ENCODE measurements at regions not wholly inside any gene's neighbourhood (a gene's known extent, or its start where the extent isn't known, plus 50 kb on each side); places are given as distances from the start of the nearest gene placed in this dataset.

DNA sequence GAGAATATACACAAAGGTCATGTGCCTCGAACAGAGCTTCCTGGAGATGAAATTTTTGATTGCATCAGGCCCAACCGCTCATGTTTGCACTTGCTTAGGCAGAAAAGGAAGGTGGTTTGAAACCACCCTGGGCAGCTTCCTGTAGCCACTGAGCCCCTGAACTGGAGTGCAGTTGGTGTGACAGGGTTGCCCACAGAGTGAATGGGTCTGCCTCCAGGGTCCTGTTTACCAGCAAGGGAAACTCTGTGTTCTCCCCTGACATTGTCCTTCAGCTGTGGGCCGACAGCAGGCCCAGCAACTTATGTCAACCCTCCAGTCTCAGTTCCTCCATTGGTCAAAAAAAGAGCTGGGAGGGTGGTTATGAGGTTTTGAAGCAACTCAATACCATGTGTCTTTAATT lies 289.6 kb downstream of the KIF4B start:
- DNase-seq, result no peak

DNA sequence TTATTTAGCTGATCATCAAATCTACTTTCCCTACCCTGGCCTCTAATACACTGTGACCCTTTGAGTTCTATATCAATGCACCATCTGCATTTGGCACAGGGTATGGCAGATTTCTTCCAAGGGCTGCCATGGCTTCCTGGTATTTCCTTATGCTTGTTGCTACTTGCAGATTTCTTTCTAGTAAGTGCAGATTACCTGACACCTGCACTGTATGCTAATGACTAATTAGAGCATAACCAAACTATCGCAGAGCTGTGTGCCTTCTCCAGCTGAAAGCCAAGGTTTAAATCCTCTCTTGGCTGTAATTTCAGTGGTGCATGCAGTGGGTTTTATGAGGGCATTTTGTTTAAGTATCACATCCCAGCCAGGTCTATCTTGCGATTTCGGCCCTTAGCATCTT lies 293.7 kb downstream of the KIF4B start:
- DNase-seq, result no peak

DNA sequence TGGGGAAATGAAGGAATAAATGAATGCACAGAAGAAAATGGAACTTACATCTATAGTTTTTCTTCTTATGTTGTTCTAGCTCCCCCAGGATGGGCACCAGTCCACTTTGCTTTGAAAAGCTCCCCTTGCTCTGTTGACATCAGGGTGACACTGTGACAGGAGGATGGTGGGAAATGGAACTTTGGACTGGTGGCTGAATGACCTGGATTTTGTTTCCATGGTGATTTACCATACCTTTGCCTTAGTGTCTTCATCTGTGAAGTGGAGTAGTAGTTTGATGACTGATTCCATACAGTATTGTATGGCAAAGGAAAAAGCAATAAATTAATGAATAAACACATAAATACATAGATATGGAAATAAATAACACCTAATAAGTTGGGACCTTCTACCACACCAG lies 294.7 kb downstream of the KIF4B start:
- DNase-seq, result no peak

DNA sequence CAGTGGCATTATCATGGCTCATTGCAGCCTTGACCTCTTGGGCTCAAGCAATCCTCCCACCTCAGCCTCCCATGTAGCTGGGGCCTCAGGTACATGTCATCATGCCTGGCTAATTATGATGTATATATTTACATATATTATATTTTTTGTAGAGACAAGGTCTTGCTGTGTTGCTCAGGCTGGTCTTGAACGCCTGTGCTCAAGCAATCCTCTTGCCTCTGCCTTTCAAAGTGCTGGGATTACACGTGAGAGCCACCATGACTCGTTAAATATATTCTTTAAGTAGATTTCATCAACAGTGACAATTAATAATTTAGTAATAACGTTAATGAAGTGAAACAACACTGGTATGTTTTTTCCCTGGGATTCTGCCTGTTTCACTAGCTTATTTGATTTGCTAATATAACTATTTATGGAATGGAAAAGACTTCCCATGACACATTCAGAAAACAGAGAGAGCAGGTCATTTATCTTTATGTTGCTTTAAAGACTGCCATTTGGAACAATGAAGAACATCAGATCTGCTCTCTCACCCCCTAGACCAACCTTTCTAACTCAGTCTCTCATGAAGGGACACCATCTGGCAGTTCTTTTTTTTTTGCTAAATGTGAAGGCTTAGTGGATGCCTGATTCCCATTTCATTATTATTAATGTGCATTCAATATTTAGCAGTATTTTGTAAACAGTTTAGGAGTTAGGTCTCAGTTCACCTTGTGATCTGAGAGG lies 295.6 kb downstream of the KIF4B start:
- DNase-seq, result no peak

DNA sequence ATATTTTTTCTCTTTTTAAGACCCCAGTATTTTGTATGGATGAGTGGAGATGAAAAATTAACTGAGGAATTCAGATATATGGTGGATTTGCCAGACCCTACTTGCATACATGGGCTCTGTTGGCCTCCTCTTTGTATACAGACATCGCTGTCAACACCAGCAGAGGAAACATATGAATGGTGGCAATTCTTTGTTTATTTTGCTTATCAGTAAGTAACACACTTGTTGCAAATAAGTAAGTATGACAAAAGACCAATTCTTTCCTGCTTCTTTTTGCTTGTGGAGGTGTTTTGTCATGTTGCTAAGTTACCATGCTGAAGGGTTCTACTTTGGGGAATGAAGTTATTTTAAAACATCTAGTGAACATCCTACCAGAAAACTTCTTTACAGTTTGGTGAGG lies 298.2 kb downstream of the KIF4B start:
- no peak for DNase-seq

DNA sequence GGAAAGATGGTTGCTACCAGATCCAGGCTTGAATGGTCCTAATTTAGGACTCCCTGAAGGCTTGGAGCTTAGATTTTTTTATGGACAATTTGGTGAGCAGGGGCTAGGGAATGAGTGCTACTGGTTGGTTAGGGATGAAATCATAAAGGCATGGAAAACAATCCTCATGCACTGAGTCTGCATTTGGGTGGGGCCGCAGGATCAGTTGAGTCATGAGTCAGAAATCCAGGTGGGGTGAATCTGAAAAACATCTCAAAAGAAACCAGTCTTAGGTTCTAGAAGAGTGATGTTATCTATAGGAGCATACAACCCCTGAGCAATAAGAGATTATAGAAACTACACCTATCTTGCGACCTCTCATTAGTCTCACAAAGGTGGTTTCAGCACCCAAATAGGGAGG lies 300.0 kb downstream of the KIF4B start:
- DNase-seq, result no peak

DNA sequence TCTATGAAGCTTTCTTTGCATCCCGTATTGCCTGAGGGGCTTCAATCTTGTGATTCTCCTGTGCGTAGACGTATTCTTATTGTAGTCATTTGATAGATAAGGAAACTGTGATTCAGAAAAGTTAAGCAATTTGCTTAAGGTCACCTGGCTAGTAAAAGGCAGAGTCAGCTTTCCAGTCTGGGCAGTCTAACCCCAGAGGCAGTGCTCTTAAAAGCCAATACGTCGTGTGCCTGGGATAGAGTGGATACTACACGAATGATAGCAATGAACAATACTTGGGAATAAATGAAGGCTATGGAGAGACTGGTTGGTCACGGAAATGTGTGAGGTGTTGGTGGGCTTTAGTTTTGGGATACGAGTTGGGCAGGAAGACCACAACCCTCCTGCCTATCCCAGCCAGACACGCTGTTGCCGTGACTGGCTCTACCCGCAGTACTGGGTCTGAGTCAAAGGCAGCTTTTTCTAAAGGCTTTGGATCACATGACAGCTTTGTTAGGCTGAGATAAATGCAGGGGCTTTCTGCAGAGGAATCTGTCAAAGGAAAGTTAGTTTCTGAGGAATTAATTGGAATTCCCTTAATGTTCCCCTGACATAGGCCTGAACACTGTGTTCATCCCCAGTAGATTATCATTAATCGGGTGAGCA lies 302.6 kb downstream of the KIF4B start:
- no peak for DNase-seq

DNA sequence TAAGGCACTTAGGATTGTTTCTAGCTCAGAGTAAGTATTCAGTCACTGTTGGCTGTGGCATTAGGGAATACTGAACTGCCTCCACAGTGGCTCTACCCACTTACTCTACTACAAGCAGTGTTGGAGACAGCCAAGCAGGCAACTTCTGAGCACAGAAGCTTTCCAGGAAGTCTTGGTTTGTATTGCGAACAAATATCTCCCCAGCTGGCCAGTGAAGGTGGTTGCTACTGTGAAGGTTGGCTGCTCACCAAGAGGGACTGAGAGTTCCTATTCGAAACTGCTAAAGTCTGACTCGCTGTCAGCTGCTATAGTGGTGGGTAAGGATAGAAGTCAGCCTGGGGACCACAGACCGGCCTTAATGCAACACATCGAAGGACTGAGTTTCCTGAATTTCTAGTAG lies 319.1 kb downstream of the KIF4B start:
- DNase-seq, result no peak

DNA sequence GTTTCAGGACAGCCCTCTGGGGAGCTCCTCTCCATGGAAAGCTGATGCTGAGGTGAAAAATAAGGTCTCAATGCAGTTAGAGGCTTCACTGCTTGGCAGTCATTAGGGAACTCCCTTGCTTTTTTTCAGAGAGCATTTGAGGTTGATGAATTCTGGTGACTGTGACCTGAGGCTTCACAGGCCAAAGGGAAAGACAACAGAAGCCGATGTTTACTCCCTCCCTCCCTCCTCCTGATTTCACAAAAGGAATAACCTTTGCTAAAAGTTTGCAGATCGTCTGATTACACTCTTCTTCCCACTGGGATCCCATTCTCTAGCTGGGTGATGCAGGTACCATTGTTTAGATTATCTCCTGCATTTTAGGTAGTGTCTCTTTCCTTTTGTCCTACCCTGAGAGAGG lies 329.4 kb downstream of the KIF4B start:
- DNase-seq, result no peak

DNA sequence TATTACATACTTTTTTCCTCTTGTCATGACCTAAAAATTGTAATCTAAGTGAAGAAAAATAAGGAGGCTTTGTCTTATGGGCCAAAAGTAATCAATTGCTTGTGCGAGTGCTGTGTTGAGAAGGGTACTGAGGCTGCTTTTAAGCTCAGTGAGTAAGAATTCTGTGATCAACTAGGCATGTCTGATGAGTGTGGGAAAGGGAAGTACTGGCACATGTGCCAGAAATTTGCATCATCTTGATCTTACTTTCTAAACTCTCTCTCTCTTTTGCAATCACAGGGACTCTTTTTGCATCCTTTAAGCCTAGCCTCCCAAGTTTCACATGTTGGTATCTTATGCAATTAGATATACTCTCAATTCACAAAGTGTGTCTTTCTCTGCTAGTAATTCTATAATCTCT lies 329.9 kb downstream of the KIF4B start:
- DNase-seq, result no peak

DNA sequence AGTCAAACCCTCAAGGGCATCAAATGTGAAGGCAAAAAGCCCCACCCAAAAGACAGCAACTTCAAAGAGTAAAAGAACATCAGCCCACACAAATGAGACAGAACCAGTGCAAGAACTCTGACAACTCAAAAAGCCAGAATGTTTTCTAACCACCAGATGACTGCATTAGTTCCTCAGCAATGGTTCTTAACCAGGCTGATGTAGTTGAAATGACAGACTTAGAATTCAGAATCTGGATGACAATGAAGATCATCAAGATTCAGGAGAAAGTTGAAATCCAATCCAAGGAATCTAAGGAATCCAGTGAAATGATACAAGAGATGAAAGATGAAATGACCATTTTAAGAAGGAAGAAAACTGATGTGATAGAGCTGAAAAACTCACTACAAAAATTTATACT lies 339.7 kb downstream of the KIF4B start:
- DNase-seq, result no peak

DNA sequence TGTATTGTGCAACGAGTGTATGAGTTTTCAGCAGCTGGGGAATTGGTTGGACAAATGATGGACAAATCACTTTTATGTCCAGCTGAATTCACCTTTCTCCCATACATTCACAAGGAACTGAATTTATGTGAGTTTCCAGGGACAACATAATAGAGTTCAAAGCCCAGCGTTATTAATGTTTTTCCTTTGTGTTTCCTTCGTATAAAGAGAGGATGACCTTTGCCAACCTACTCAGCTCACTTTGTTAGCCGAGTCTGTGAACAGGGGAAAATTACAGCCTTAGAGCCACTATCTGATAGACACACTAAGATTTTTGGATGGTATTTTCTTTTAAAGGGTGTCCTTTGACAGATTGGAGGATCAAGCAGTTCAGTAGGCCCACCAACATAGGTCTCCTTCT lies 352.5 kb downstream of the KIF4B start:
- DNase-seq, result no peak

DNA sequence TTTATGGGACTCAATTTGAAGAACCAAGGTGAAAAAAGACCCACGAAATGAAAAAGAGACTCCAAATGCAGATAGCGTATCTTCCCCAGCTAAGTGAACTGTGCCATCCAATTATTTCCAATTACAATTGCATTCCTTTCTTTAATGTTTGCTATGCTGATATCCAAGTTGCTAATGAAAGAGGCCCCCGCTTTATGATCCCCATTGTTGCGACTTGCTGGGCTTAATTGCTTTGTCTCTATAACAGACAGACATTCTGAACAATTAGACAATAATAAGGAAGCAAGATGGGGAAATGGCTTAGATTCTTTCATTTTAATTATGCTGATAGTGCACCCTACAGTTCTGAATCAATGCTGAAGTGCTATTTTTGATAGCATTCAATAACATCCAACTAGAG lies 354.3 kb downstream of the KIF4B start:
- DNase-seq, result no peak

DNA sequence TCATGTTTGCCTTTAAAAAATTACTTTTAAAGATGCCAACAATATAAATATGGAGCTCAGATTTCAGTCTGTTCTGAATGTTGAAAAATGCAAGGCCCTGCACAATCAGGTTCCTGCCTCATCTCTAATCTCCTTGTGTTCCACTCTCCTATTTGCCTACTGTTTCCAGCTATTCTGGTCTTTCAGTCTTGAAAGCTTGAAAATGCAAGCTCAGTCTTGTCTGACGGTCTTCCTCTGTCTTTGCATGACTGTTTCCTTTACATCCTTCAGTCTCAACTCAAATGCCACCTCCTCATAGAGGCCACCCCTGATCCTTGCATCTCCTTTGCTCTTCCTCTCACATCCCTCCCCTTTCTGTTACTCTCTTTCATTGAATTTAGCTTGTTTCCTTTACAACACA lies 354.9 kb downstream of the KIF4B start:
- DNase-seq, result no peak

DNA sequence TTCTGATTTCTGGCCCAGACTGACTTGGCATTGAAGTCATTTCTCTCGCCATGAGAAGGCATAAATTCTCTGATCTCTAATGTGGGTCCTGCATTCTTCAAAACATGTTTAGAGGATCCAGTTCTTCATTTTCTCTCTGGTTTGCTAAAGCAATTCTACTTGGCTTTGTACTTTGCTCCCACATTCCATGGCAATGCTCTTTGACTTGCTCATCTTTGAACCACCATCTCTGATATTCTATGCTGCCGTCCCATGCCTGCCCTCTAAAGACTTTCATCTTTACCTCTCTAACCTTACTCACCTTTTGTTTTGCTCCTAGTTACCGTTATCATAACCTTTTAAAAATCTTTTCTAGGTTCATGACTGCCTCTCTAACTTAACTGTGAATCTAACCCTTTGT lies 366.9 kb downstream of the KIF4B start:
- DNase-seq, result no peak

DNA sequence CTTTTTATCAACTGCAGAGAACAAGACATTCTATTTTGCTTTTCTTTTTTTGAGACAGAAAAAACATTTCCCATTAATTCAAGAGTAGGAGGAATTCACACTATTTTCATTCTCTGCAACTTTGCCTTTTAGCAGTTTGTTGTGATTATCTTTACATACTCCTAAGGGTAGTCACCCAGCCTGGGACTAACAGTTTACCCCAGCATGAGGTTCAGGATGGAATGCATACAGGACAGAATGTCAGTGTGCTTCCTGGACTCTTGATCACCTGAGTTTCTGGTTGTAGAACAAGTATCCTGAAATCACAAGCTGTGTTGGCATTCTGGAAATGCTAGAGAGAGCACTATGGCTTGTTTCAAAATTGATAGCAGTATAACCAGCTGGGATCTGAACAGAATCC lies 368.1 kb downstream of the KIF4B start:
- DNase-seq, result no peak

DNA sequence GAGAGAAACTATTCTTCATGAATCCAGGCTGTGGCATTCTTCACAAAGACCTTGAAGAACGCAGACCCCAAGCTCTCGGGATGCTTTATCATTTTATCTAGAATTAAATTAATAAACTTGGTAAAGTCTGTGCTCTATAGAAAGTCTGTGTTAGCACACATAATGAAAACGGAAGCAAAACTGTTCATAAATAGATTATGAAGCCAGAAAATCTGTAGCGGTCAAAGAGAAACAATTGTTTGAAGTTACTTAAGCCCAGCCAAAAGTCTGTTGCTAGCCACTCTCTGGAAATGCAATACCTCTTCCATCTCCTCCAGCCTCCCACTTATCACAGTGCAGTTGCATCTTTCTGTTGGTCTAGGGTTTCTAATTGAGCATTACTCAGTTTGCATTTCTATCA lies 375.9 kb downstream of the KIF4B start:
- no peak for DNase-seq

DNA sequence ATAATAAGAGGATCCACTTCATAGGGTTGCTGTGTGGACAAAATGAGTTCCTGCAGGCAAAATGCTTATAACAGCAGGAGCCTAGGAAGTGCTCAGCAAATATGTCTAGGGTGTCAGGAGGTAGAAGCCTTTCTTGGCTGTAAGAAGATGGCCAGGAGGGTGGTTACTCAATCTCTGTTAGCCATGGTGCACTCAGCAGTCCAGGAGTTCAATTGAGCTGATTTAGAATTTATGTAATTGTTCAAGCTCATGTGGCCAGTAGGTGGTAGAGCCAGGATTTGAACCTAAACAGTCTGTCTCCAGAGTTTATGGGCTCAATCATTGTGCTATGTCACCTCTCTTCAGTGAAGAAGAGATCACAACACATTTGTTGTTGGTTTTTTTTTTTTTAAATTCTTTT lies 381.2 kb downstream of the KIF4B start:
- DNase-seq, result no peak

DNA sequence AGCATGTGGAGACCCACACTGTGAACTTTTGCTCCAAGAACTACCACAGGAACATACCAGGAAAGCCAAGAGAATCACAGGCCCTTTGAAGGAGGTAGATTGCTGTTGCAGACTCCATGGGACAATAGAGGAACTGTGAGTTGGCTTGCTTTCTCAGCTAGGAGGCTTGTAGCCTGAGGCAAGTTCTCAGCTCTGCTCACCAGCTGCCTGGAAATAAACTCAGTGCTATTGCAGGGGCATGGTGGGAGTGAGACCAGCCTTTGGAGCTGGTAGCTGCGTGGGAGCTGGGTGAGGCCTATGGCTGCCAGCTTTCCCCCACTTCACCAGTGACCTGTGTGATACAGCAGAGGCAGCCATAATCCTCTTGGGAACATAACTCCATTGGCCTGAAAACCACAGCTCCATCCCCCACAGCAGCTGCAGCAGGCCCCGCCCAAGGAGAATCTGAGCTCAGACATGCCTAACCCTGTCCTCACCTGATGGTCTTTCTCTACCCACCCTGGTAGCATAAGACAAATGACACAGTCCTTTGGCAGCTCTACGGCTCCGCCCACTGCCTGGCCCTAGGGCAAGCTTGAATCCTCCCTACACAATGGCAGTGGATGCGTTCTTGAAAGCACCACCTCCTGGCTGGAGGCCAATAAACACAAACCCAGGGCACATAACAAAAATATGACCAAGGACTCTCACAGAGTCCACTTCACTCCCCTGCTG lies 389.5 kb downstream of the KIF4B start:
- DNase-seq, result no peak

DNA sequence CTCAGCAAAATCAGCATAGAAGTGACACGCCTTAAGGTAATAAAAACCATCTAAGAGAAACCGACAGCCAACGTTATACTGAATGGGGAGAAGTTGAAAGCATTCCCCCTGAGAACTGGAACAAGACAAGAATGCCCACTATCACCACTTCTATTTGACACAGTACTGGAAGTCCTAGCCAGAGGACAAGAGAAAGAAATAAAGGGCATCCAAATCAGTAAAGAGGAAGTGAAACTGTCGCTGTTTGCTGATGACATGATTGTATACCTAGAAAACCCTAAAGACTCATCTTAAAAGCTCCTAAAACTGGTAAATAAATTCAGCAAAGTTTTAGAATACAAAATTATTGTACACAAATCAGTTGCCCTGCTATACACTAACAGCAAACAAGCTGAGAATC lies 393.3 kb downstream of the KIF4B start:
- DNase-seq, result no peak

DNA sequence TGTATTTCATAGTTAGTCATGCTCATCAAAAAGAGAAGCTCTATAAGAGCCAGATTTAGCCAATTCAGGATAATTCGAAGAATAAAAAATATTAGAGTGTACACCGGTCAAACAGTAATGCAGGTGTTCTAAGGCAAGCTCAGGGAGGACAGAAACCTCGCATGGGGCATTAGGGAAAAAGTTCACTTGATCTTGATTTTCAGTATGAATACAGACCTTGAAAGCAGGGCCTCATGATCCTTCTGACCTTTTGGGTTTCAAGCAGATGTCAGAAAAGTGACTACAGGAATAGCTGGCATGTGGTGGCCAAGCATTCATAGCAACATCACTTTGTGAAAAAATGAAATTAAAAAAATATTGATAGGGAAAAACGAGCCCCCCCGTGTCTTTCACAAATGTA lies 394.9 kb downstream of the KIF4B start:
- no peak for DNase-seq

DNA sequence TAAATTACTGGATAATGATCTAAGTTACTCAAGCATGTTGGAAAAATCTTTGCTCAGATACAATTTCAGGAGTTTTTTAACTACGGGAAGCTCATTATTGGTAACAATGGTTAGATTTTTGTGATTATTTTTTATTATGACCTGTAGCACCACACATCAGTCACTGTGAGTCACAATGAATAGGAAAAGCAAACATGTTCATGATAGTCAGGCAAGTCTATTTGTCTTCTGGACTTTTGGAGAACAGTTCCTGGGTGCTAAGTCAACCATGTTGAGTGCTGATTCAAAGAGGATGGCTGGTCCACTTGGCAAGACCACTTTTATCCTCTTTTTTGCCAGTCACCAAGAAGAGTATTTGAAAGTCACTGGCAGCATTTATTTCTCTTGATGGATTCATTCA lies 403.2 kb downstream of the KIF4B start:
- peak; percentile 45 for DNase-seq

DNA sequence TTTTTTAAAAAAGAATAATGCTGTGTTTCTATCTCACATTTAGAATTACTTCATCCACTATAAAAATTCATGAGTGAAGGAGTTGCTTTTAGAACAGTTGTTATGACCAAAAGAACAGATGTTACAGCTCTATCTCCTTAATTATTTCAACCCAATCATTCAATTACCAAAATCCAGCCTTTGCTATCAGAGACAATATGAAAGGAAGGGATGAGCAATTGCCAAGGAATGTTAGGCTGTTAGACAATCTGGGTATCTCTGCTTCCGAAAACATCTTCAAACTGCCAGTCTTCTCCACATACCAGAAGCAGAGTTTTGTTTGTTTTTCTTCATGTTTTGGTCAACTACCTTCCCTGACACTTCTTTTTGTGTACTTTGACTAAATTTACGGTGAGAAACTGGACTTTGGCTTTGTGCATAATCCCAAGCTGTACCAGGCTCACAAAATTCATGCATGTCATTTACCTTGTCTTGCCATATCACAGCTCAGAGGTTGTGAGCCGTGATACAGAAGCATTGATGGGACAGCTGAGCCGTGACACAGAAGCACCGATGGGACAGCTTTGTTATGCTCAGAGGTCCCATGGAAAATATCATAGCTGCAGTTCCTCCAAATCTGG lies 405.5 kb downstream of the KIF4B start:
- DNase-seq, result no peak

DNA sequence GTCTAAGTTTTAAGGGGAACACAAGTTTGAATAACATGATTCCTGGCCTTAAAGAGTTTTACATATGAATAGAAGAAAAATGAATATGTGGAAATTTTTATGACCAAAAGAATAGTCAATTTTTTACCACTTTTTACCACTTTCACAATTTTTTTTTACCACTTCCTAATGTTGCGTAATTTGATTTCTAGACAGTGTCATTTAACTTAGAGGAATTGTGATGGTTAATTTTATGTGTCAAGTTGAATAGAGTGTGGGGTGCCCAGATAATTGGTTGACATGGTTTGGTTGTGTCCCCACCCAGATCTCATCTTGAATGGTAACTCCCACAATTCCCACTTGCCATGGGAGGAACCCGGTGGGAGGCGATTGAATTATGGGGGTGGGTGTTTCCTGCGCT lies 416.6 kb downstream of the KIF4B start:
- no peak for DNase-seq

Measured in NCI-H774 (cell line).